GM21786 (cell line): ENCODE measurements at regions not wholly inside any gene's neighbourhood (a gene's known extent, or its start where the extent isn't known, plus 50 kb on each side); places are given as distances from the start of the nearest gene placed in this dataset.

ENCODE experiments used
- ATAC-seq: cut with Tn5 transposase; IDR thresholded peaks from one replicate; pipeline ENCODE4 v1.9.1; 2021; ENCODE audit not compliant: unreplicated experiment

DNA sequence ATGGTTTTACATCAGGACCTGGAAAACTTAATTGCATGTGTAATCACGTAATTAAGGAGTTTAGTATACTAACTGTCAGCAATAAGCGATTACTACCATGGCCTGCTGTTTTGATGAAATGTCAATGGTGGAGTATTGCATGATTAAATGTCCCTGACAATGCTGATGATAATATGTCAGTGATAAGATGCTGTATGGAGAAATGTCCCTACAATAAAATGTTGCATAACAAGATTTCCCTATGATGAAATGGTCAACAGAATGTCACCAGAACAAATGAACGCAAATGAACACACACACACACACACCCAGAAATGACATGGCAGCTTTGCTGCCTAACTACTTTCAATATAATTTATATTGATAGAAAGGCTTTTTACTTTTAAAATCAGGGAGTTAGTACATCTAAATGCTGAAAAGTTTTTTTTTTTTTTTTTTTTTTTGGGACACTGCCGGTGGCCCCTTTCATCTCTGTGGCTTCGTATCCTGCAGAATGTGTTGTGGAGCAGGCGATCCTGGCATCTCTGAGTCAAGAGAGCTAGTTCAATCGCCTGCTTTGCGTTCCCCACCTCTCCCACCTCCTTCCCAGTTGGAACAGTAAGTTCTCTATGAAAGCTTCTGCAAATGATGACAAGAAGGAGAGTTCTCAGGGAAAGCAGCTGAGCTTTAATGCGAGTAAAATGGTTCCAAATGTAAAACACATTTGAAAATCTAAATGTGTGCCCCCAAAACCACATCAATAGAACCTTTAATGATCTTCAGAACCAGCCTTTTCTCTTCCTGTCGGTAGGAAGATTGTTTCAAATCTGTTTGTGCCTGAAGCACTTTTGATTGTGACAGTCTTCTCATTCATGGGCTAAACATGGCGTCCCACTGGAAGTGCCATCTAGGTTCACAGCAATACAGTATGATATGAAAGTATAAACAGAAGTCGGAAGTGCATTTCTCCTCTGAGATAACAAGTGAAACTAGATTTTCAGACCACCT, 170.1 kb upstream of the GBE1 start:
- ATAC-seq = no peak

DNA sequence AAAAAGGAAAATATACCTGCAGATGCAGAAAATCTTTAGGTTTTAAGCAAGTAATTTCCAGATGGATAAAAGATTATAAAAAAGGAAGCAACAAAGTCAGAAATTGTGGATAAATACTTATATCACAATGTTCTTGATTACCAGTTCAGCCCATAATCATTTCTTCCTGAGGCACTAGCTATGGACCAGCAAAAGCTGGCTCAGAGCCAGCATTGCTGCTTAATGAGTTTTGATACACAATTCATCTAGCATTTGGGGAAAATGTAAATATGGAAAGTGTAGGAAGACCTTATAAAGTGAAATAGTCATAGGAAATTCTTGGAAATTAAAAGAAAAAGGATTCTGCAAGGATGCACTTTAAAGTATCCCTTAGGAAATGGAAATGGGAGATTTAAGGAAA, 168.3 kb upstream of the GBE1 start:
- ATAC-seq = no peak

DNA sequence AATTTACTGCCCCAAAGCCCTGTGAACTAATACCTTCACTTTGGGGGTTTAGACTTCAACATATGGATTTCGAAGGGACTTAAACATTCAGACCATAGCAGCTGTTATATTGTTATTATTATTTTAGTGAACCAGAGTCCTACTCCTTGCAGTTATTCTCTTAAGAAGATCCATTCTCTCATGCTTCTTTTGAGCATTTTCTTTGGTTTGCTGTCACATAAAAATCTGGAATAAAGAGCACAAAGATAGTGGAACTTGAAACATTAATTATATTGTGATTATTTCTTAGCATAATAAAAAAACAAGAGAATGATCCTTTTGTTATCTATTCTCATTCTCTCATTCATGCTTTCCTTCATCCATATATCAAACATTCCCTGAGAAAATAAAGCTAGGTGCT, 166.4 kb upstream of the GBE1 start:
- no peak for ATAC-seq

DNA sequence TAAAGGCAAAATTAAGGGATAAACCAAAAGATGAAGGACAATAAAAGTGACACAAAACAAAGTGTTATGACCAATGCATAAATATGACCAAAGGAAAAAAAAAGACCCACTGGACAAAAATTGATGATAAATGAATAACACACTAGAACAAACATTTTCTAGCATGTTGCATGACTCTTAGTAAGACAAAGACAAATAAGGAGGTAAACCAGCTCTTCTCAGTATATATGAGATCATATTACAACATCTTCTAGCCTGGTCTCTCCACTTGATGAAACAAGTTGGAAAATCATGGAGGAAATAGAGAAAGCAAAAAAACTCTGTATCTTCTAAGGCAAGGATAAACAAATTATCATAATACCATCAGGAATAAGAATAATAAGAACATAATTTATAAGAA, 163.9 kb upstream of the GBE1 start:
- ATAC-seq = no peak

DNA sequence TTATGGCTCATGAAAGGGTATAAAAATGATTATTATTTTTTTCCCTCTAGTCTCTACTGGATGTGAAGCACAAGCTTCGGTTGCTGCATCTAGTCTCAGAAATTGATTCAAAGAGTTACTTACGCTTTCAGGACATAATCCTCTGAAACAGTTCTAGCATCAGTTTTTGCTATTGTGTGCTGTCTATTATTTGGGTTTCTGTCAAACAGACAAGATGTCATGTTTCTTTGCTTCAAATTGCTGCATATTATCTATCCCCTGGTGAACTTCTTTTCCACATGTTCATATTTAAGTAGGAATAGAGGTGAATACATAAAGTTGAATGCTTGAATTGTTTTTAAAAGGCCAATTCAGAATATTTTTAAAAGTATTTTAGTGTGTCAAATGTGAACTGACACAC, 161.6 kb upstream of the GBE1 start:
- ATAC-seq = no peak

DNA sequence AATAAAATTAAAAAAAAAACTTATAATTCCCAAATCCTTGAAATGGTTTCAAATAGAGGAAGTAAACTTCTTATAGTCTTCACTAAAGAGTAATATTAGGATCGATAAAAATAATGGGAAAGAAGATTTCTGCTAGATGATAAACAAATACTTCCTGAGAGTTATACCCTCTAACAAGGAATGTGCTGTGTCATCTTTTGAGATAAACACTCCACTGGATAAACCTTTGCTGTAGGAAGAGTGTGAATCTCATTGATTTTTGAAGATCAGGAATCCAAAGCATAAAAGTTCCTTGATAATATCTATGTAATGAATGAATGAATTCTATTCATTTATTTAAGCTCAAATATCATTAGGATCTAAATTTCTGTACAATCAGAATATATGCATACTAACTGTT, 161.0 kb upstream of the GBE1 start:
- no peak for ATAC-seq

DNA sequence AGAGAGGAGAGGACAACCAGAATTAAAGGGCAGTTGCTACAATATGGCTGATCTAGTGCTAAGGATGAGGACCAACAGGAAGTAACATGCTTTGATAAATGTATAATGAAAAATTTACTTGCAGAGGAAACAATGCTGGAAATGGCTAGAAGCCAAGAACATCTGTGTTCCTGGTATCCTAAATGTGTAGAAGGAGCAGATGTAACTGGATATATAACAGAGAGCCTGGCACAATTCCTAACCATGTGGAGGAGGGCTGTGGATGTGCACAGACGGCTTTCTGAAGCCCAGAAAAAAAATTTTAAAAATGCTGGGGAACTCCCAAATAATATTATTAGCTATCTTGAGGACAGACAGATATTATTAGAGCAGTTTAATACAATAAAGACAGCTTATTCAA, 159.4 kb upstream of the GBE1 start:
- no peak for ATAC-seq

DNA sequence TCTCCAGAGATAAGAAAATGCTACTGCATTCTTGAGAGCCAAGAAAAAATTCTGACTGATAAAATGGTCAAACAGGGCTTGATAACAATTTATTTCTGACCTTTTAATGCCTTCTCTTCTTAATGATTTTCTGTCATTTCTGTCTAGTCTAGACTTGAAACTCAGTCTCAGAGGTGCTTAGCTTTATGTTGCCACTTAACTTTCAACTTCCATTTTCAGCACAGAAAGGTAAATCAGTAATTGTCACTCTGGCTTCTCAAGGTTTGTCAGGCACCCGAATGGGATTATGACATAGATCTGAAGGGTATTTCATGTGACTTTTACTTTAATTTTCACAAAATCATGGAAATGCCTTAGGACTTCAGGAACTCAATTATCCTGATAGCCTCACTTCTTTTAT, 155.4 kb upstream of the GBE1 start:
- ATAC-seq = no peak

DNA sequence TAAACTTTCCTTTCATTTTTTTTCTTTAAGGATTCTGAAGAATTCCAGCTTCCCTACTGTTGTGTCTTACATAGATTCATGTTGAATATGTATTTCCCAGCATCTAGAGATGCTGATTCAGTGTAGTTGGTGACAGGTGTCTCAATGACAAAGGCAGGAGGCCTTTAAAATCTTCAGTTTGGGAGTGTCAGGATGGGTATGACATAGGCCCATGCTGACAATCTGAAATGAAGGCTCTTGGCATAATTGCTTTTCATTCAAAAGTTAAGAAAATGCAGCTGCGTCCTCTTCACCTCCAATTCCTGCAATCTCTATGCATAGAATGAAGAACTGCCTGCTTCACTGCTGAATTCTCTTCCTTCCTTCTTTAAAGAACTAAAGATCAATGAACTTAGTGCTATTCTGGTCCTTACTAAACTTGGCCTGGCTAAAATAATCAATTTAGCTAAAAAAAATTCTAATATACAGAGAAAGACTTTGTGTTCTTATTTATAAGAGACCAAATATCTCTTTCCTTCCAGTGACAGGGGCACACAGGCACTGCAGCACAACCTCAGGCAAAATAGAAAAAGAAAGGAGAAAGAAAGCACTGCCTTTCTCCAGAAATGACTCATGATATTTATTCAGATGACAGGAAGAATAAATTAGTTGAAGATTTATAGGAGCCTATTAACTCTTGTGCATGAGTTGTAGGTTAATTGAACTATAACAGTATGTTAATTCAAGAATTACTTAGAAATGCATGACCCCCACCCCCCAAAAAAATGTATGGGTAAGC, 152.6 kb upstream of the GBE1 start:
- ATAC-seq = no peak

DNA sequence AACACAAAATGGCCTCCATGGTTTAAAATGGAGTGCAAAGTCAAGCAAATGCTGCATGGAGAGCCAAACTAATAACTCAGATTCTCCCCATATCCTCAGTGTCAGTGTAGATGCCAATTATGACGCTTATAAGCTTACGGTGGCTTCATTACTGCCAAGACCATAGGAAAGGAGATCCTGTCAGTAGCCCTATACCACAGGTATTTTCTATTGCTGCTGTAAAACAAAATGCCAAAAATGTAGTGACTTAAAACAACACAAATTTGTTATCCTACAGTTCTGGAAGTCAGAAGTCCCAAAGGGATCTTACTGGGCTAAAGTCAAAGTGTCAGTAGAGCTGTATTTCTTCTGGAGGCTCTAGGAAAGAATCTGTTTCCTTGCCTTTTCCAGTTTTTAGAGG, 149.8 kb upstream of the GBE1 start:
- ATAC-seq = no peak

DNA sequence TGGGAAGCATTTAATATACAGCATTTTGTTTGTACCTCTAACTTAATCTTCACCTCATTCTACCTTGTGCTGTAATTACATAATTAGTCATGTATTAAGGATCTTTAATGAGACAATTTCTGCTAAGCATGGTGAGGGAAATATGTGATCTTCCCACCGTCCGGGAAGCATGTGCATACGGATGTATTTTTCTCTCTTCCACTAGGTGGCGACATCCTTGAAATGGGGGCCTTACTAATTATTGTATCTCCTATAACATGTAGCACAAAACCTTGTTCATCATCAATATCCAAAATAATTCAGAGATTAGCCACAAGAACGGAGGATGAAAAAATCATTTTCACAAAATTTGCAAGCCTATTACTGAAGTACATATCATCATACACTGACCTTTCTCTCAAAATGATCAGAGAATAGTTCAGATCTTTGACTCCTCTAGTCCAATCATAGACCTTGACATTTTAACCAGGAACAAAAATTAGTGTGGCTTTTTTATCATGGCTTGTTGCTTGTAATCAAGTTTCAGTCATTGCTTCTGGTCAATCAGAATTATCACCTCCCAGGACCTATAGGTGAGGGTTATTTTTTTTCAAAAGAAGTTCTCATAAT, 148.9 kb upstream of the GBE1 start:
- ATAC-seq = no peak

DNA sequence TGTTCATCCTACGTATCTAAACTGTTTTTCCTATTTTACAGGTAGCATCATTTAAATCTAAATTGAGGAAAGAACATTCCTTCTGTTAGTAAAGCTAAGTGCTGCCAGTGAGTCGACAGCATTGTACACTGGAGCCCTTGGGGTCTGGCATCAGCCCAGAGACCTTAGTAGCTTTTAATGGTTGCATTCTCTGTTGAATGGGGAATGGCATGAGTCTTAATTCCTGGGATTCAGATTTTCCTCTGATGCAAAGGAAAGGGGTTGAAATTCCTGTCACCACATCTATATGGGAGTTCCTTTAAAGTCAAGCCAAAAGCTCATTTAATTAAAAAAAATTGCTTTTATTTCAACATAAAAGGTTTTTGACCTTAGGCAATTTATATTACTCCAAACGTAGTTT, 148.4 kb upstream of the GBE1 start:
- ATAC-seq = no peak

DNA sequence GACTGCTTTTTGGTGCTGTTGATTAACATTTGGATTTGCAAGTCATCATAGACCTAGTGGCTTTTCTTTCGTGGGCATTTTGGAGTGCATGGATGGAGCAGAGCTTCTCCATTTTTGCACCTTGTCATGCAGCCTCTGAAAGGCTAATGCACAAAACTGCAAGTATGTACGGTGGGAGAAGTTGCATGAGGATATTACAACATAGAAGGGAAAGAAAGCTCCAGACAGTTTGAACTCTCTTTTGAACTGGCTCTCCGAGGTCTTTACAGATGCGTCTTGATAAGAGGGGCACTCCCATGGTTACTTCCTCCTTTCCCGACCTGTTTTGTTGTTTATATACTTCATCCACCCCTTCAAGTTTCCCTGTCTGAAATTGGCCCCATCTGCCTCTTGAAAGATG, 147.1 kb upstream of the GBE1 start:
- ATAC-seq = no peak

DNA sequence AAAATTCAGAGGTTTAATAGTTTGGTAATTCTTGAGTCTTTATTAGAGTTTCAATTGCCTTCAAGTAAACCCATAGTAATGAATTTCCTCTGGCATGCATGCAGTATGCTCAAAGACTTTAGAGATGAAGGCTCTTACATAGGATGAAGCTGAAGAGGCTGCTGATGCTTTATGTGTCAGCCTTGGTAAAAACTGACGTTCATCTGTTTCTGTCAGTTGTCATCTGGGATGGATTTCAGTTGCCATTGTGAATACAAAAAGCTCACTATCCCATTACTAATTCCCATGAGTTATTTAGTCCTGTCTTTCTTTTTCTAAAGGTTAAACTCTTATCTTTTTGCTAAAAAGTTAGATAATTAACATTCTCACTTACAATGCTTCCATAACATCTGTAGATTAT, 136.9 kb upstream of the GBE1 start:
- ATAC-seq = no peak

DNA sequence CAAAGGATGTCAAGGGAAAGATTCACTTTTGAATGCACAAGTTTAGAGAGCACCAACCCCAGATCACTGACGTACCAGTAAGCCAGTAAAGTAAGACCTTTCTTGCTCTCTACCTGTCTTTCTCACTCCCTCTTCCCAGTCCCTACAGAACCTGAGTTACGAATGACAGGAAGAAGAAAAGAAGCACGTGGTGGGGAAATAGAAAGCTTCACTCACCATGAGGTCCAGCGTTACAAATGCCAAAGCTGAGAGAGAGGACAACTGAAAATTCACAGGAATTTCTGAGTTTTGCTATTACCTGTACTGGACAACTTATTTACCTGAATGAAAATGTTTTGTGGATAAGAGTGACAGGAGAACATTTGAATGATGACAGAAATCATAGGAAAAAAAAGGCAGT, 133.2 kb upstream of the GBE1 start:
- no peak for ATAC-seq

DNA sequence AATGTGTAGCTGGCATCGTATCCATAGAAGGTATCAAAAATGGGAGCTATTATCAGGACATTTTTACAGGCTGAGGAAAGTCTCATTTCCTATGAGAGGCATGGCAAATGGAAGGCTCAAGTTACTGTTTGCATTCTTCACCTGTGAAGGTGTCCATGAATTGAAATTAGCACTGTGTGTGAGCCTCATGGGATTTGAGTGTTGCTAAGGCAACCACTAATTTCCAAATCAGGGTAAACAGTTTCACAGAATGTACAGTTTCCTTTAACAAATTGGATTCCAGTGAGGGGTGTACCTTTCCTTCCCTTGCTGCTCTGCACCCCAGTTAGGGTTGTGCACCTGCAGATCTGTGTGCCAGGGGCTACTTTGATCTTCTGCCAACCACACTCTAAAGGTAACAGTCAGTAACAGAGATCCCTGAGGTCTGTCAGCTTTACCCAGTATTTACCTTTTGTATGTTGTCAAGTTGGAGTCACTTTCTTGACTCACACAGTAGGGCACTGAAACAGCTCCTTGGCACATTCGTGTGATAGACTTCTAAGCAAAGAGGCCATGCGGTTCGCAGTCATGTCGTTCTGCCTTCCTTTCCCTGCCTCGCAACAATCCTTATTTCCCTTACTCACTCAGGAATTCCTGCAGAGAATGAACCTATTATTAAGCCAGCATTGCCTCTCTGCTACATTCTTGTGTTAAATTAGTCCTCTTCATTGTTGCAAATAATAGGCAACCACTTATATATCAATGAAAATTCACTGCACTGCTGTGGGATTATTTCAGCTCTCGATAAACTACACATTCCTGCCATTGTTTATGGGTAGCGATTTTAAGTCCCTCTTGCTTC, 129.8 kb upstream of the GBE1 start:
- no peak for ATAC-seq

DNA sequence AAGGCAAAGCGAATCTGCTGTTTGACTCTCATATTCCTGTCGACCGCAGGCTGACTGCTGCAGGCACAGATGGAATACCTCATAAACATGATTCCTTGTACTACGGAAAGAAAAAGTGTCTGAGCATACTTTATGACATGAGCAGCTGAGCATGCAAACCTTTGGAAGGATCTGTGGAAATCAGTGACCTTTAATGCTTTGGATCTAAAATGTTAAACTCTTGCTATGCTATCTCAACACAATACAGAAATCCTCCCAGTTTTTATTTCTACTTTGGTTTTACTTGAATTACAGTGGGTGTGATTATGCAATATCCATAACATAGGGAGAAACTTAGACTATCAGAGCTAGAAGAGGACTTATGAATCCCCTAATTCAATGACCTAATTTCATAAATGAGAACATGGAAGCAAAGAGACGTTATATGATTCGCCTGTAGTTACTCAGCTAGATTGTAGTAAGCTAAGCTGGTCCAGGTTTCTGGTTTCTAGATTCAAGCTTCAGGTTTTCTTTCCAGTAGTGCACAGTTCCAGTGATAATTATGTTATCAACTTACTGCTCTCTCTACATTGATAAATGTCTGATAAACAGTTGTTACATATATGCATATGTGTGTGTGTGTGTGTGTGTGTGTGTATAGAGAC, 127.6 kb upstream of the GBE1 start:
- ATAC-seq = no peak

DNA sequence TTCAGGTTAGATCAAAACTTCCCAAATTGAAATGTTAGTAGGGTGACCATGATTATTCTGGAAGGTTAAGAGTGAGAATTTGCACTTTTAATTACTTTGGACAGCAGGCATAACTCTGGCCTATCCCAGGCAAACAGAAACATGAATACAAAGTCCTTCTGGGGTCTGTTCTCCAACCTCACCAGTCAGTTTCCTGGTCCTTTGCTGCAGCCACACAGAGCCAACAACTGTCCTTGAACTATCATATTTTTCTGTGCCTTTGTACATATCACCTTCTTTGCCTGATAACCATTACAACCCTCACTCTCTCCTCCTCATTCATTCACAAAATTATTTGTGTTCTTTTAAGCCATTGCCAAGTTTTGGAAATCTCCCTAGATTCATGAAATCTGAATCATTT, 126.0 kb upstream of the GBE1 start:
- no peak for ATAC-seq

DNA sequence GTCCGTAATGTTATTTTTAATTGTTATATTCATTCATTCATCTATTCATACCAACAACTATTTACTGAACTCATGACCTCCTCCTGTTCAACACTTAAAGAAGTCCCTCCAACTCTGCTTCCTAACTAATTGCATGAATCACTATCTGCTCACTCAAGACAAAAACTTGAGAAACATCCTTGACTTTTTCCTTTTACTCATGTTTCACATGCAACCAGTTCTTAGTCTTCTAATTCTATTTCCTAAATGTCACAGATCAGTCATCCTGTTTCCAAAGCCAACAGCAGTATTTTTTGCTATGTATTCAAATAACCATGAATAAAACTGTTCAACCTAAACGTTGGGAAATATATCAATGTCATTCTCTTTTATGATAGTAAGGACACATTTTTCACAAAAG, 124.6 kb upstream of the GBE1 start:
- no peak for ATAC-seq

DNA sequence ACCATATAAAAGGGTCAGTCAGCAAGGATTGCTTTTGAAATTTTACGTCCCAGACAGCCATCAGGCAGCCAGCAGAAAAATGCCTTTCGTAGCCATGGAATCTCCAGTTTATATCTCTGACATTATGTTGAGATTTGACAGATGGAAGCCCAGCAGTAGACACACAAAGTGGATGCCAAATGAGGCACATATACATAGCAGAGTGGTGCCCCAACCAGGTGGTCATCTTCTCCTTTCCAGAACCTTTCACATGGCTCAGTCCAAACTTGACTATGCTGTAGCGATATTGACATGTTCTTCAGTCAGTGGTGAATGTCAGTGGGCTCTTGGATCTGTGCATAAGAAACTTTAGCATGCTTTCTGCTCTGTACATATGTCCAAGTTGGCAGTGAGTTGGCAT, 123.3 kb upstream of the GBE1 start:
- no peak for ATAC-seq

DNA sequence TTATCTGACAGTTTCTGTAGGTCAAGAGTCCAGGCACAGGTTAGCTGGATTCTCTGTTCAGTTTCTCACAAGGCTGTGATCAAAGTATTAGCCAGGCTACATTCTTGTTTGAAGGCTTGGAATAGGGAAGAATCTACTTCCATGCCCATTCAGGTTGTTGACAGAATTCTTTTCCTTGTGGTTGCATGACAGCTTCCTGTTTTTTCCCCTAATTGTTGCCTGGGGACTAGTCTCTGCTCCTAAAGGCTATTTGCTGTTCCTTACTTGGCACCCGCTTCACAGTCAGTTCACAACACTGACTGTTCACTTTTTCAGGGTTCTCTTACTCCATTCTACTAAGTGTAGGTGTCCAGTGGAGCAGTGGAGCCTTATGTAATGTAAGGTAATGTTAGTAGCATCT, 115.4 kb upstream of the GBE1 start:
- no peak for ATAC-seq
